H1 (cell line): ENCODE measurements at regions not wholly inside any gene's neighbourhood (a gene's known extent, or its start where the extent isn't known, plus 50 kb on each side); places are given as distances from the start of the nearest gene placed in this dataset.

Experiments
- CTCF ChIA-PET: fragments of 300-600 bp; sonication (Branson Sonifier 250); formaldehyde crosslinking; loops from one replicate; lab custom pipeline; 2021; ENCODE audit not compliant: partially characterized antibody; lab: Charles Lee
- POLR2A ChIA-PET: fragments of 300-600 bp; sonication (Branson Sonifier 250); formaldehyde crosslinking; loops from one replicate; lab custom pipeline; 2021; ENCODE audit warnings: inconsistent platforms; ENCODE audit not compliant: partially characterized antibody; lab: Charles Lee
- DNase-seq, 2 experiments: peaks; one replicate each; pipeline versions ENCODE4 v3.0.0 to v3.0.0-alpha.2; 2010 to 2022; ENCODE audit warnings: low spot score in 2 of 2, low read depth in 1 of 2, mixed read lengths in 1 of 2
- FAIRE-seq: peaks from 2 replicates; lab custom pipeline; 2011; peaks lifted over from hg19 to GRCh38; lab: Jason Lieb, UNC
- H2AFZ ChIP-seq: 2 replicates; pipeline ENCODE4 v1.8.1; 2012; ENCODE audit warnings: low read length, inconsistent platforms
- H2AK5ac ChIP-seq: 2 replicates; pipeline ENCODE4 v1.6.1; 2013; ENCODE audit warnings: low read depth, low read length
- H2BK120ac ChIP-seq: replicated peaks from 2 replicates; pipeline ENCODE3; 2013; ENCODE audit warnings: low read depth, low read length, inconsistent platforms
- H2BK12ac ChIP-seq: 2 replicates; pipeline ENCODE4 v1.6.1; 2013; ENCODE audit warnings: low read depth, low read length
- H2BK15ac ChIP-seq: 2 replicates; pipeline ENCODE4 v1.6.1; 2013; ENCODE audit warnings: low read length
- H2BK20ac ChIP-seq: 2 replicates; pipeline ENCODE4 v1.6.1; 2013; ENCODE audit warnings: low read length
- H2BK5ac ChIP-seq: 2 replicates; pipeline ENCODE4 v1.6.1; 2013; ENCODE audit warnings: low read depth, low read length
- H3K14ac ChIP-seq: 2 replicates; pipeline ENCODE4 v1.6.1; 2013; ENCODE audit warnings: inconsistent platforms; ENCODE audit not compliant: insufficient read length
- H3K18ac ChIP-seq: 2 replicates; pipeline ENCODE4 v1.6.1; 2013; ENCODE audit warnings: low read length; ENCODE audit errors: extremely low read depth
- H3K23ac ChIP-seq: 2 replicates; pipeline ENCODE4 v1.6.1; 2013; ENCODE audit warnings: inconsistent platforms; ENCODE audit not compliant: insufficient read length
- H3K23me2 ChIP-seq: 2 replicates; pipeline ENCODE4 v1.6.1; 2013; ENCODE audit warnings: low read depth, low read length
- H3K27ac ChIP-seq: 2 replicates; pipeline ENCODE4 v1.6.1; 2011; ENCODE audit warnings: low read depth, low read length, inconsistent platforms
- H3K27me3 ChIP-seq, 4 experiments: replicated peaks in 1 of 4; 1 replicate in 1 of 4; 2 replicates in 3 of 4; pipeline versions ENCODE4 v1.6.1 to v1.8.1; 2011 to 2013; ENCODE audit warnings: low read length in 3 of 4, mild to moderate bottlenecking in 3 of 4, inconsistent platforms in 2 of 4, mixed read lengths in 2 of 4, moderate library complexity in 1 of 4; ENCODE audit not compliant: control insufficient read depth in 3 of 4, insufficient read depth in 3 of 4; ENCODE audit errors: extremely low read depth in 1 of 4
- H3K36me3 ChIP-seq, 4 experiments: 2 replicates each; pipeline versions ENCODE4 v1.6.1 to v1.8.1; 2011 to 2013; ENCODE audit warnings: mild to moderate bottlenecking in 4 of 4, low read length in 3 of 4, moderate library complexity in 2 of 4, control low read depth in 1 of 4, inconsistent platforms in 1 of 4; ENCODE audit not compliant: insufficient read depth in 4 of 4, control insufficient read depth in 2 of 4
- H3K4ac ChIP-seq: replicated peaks from 2 replicates; pipeline ENCODE3; 2013; ENCODE audit warnings: low read length, low read depth, mixed read lengths, inconsistent platforms; ENCODE audit not compliant: insufficient read length
- H3K4me1 ChIP-seq, 4 experiments: replicated peaks in 1 of 4; 1 replicate in 1 of 4; 2 replicates in 3 of 4; pipeline versions ENCODE4 v1.6.1 to v1.8.1; 2011 to 2013; ENCODE audit warnings: low read length in 3 of 4, inconsistent platforms in 2 of 4, mixed read lengths in 1 of 4; ENCODE audit not compliant: insufficient read depth in 4 of 4, control insufficient read depth in 3 of 4
- H3K4me2 ChIP-seq, 2 experiments: 2 replicates each; pipeline versions ENCODE4 v1.6.1 to v1.8.1; 2011 to 2013; ENCODE audit warnings: low read depth in 2 of 2, low read length in 2 of 2, control low read depth in 1 of 2, inconsistent platforms in 1 of 2, mild to moderate bottlenecking in 1 of 2; ENCODE audit not compliant: insufficient read depth in 1 of 2
- H3K4me3 ChIP-seq, 4 experiments: fragments of 200-600, 300-600 bp in 1 of 4; sonication (generic), shearing (Covaris generic), sonication (Bioruptor Twin) in 1 of 4; 2 replicates each; pipeline versions ENCODE4 v1.5.1 to v1.8.1; 2011 to 2016; ENCODE audit warnings: low read length in 4 of 4, low read depth in 3 of 4, control low read depth in 2 of 4, inconsistent platforms in 2 of 4, mild to moderate bottlenecking in 2 of 4, mixed read lengths in 1 of 4, moderate library complexity in 1 of 4; ENCODE audit not compliant: insufficient read depth in 2 of 4; ENCODE audit errors: extremely low read depth in 1 of 4
- H3K56ac ChIP-seq: replicated peaks from 2 replicates; pipeline ENCODE3; 2013; ENCODE audit warnings: low read depth, mild to moderate bottlenecking, mixed read lengths, low read length, inconsistent platforms; ENCODE audit not compliant: insufficient read length
- H3K79me1 ChIP-seq: 2 replicates; pipeline ENCODE4 v1.6.1; 2013; ENCODE audit warnings: low read depth, low read length, control low read depth
- H3K79me2 ChIP-seq, 2 experiments: 2 replicates each; pipeline versions ENCODE4 v1.6.1 to v1.8.1; 2012 to 2013; ENCODE audit warnings: low read length in 2 of 2, mild to moderate bottlenecking in 2 of 2, inconsistent platforms in 1 of 2; ENCODE audit not compliant: insufficient read depth in 2 of 2, control insufficient read depth in 1 of 2
- H3K9ac ChIP-seq, 4 experiments: replicated peaks in 1 of 4; 1 replicate in 1 of 4; 2 replicates in 3 of 4; pipeline versions ENCODE4 v1.6.1 to v1.8.1; 2011 to 2013; ENCODE audit warnings: low read depth in 3 of 4, low read length in 3 of 4, control low read depth in 2 of 4, mild to moderate bottlenecking in 2 of 4, moderate library complexity in 2 of 4, inconsistent platforms in 1 of 4; ENCODE audit errors: extremely low read depth in 1 of 4
- H3K9me3 ChIP-seq, 2 experiments: 2 replicates each; pipeline versions ENCODE4 v1.6.1 to v1.8.1; 2012 to 2013; ENCODE audit warnings: mild to moderate bottlenecking in 2 of 2, moderate library complexity in 2 of 2, control low read depth in 1 of 2, inconsistent platforms in 1 of 2, low read depth in 1 of 2, low read length in 1 of 2, mixed read lengths in 1 of 2; ENCODE audit not compliant: insufficient read depth in 2 of 2
- H4K20me1 ChIP-seq, 2 experiments: replicated peaks in 1 of 2; 2 replicates each; pipeline versions ENCODE3 to v1.8.1; 2011 to 2013; ENCODE audit warnings: inconsistent platforms in 2 of 2, low read length in 2 of 2, mild to moderate bottlenecking in 1 of 2; ENCODE audit not compliant: insufficient read depth in 2 of 2, control insufficient read depth in 1 of 2
- H4K5ac ChIP-seq: 2 replicates; pipeline ENCODE4 v1.6.1; 2013; ENCODE audit warnings: low read length, low read depth, mixed read lengths, inconsistent platforms; ENCODE audit not compliant: insufficient read length
- H4K8ac ChIP-seq: 2 replicates; pipeline ENCODE4 v1.8.0; 2013; ENCODE audit warnings: mild to moderate bottlenecking, moderate library complexity, low read length, inconsistent platforms; ENCODE audit not compliant: insufficient read depth; ENCODE audit errors: extremely low read depth
- H4K91ac ChIP-seq: replicated peaks from 2 replicates; pipeline ENCODE3; 2013; ENCODE audit warnings: low read length, mixed read lengths, inconsistent platforms; ENCODE audit not compliant: insufficient read length
- ASH2L ChIP-seq: fragments of 200-600, 300-600 bp; sonication (generic); IDR thresholded peaks from one replicate; pipeline ENCODE4 v1.7.1; 2017; ENCODE audit warnings: low read length
- BACH1 ChIP-seq: IDR thresholded peaks from 2 replicates; pipeline ENCODE4 v1.6.1; 2012; ENCODE audit warnings: low read length, improper control_type of control experiment
- BCL11A ChIP-seq, 2 experiments: IDR thresholded peaks; one replicate each; pipeline ENCODE4 v1.6.1; 2011; ENCODE audit warnings: low read depth in 2 of 2, low read length in 2 of 2, mild to moderate bottlenecking in 2 of 2
- CBX5 ChIP-seq: fragments of 300-800, 300-1000 bp; sonication (generic); IDR thresholded peaks from 2 replicates; pipeline ENCODE4 v1.7.1; 2016; ENCODE audit warnings: antibody characterized with exemption, low read length, low read depth
- CEBPB ChIP-seq: IDR thresholded peaks from 2 replicates; pipeline ENCODE4 v1.6.1; 2012; ENCODE audit warnings: low read depth, low read length
- CHD2 ChIP-seq: IDR thresholded peaks from 2 replicates; pipeline ENCODE4 v1.6.1; 2012; ENCODE audit warnings: low read length, improper control_type of control experiment
- HDAC6 ChIP-seq: IDR thresholded peaks from one replicate; pipeline ENCODE4 v1.7.1; 2012; ENCODE audit warnings: low read depth, mild to moderate bottlenecking, inconsistent platforms, low read length, moderate library complexity
- JUN ChIP-seq: IDR thresholded peaks from 2 replicates; pipeline ENCODE4 v1.6.1; 2011; ENCODE audit warnings: low read depth, mild to moderate bottlenecking, improper control_type of control experiment, low read length
- POLR2AphosphoS5 ChIP-seq: IDR thresholded peaks from 2 replicates; pipeline ENCODE4 v1.6.1; 2011; ENCODE audit warnings: low read depth, low read length
- RBBP5 ChIP-seq: IDR thresholded peaks from 2 replicates; pipeline ENCODE4 v1.7.1; 2012; ENCODE audit warnings: low read depth, mild to moderate bottlenecking, inconsistent platforms, low read length, moderate library complexity, borderline replicate concordance
- RFX5 ChIP-seq: IDR thresholded peaks from 2 replicates; pipeline ENCODE4 v1.6.1; 2011; ENCODE audit warnings: low read depth, low read length, improper control_type of control experiment, borderline replicate concordance
- SAP30 ChIP-seq: fragments of 300-600 bp; sonication (generic); IDR thresholded peaks from 2 replicates; pipeline ENCODE4 v1.7.1; 2012; ENCODE audit warnings: low read length, moderate library complexity, mild to moderate bottlenecking, inconsistent platforms; ENCODE audit not compliant: insufficient read depth, insufficient replicate concordance
- SIX5 ChIP-seq: IDR thresholded peaks from 2 replicates; pipeline ENCODE4 v1.6.1; 2011; ENCODE audit warnings: mild to moderate bottlenecking, low read depth, low read length
- SUZ12 ChIP-seq: fragments of 200-600 bp; sonication (generic); IDR thresholded peaks from 2 replicates; pipeline ENCODE4 v1.6.1; 2012; ENCODE audit warnings: mild to moderate bottlenecking, inconsistent platforms, low read length, moderate library complexity, mixed read lengths
- YY1 ChIP-seq: IDR thresholded peaks from 2 replicates; pipeline ENCODE4 v1.6.1; 2011; ENCODE audit warnings: low read depth, mild to moderate bottlenecking, low read length
- WGBS, 2 experiments: shearing (Covaris generic) in 1 of 2; methylation state at CpG; one replicate each; pipeline versions ENCODE4 v1.1.6 to v1.1.7; 2013 to 2015; ENCODE audit warnings: low lambda C conversion rate in 2 of 2, mixed read lengths in 2 of 2, inconsistent platforms in 1 of 2, low coverage in 1 of 2, missing lambda C conversion rate in 1 of 2; ENCODE audit not compliant: insufficient replicate concordance in 2 of 2, insufficient coverage in 1 of 2, insufficient read length in 1 of 2; ENCODE audit errors: extremely low coverage in 1 of 2, missing lambda C conversion rate in 1 of 2; 5-methylcytosine and 5-hydroxymethylcytosine counted together
- TF ChIP-seq, protein P1 (sequence below): IDR thresholded peaks from 2 replicates; pipeline ENCODE4 v1.6.1; 2012; ENCODE audit warnings: inconsistent platforms

DNA sequence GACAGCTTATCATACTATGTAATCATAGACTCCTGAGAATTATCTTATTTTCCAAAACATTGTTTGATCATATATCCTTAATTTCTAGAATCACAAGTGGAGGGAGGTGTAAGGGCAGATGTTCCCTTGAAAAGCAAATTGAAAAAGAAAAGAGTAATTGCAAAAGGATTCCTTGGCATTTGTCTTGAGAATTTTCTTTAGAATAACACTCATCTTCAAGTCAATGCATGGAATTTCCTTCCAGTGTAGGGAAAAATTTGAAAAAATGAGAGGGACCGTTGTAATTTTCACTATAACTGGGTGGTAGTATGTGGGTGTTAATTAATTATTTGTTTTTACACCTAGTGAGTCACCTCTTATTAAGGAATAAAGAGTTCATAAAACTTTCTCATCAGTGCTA is 724.6 kb upstream of the ADAMTS5 start:
- FAIRE-seq: no peak
- no peaks in the 10 kb centered on the region; a peak in 2 of 8 replicates for H3K36me3 ChIP-seq
- CTCF ChIA-PET: no interaction called here
- TF ChIP-seq CHD2 (no peak), ASH2L (no peak), POLR2AphosphoS5 (no peak), RFX5 (no peak), JUN (no peak), CEBPB (no peak), RBBP5 (no peak), SUZ12 (no peak), SAP30 (no peak), CBX5 (no peak), YY1 (no peak), HDAC6 (no peak), SIX5 (no peak), BCL11A (IDR thresholded peaks at IDR 0.05; ENCODE audit: low read depth in 2 of 2, low read length in 2 of 2) (no peak), BACH1 (no peak)
- TF ChIP-seq, protein P1, sequence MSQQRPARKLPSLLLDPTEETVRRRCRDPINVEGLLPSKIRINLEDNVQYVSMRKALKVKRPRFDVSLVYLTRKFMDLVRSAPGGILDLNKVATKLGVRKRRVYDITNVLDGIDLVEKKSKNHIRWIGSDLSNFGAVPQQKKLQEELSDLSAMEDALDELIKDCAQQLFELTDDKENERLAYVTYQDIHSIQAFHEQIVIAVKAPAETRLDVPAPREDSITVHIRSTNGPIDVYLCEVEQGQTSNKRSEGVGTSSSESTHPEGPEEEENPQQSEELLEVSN: no peak

More for the DNA sequence above, 724.6 kb upstream of the ADAMTS5 start:
- H3K4me2 ChIP-seq: no peak overlapping the region
- H3K14ac ChIP-seq: no peak overlapping the region
- no peak overlapping the region for H3K4ac ChIP-seq
- H3K27ac ChIP-seq: no peak overlapping the region
- H3K4me1 ChIP-seq: 0 out of 7 replicates have a peak, but pooled peaks cover 0 to 3% (median 0%) of the 10 kb centered on the region in 4 experiments
- 29% methylated on average over 1 of the region's 1 CpG; no CpG with 5 or more reads in 1 of the 2 experiments for WGBS, 2 experiments
- no peak overlapping the region for H2AK5ac ChIP-seq
- H3K4me3 ChIP-seq: no peak overlapping the region
- H2BK20ac ChIP-seq: no peak overlapping the region
- no peaks in the 10 kb centered on the region for H3K79me1 ChIP-seq
- no peak overlapping the region for H2AFZ ChIP-seq
- no peak overlapping the region for H4K5ac ChIP-seq
- no peak overlapping the region for H2BK12ac ChIP-seq
- no peak overlapping the region for H2BK5ac ChIP-seq
- H3K56ac ChIP-seq: no peak overlapping the region
- no peaks in the 10 kb centered on the region for H3K79me2 ChIP-seq
- H3K9ac ChIP-seq: no peak overlapping the region
- no peak overlapping the region for H4K91ac ChIP-seq
- H3K27me3 ChIP-seq: no peaks in the 10 kb centered on the region
- no peak overlapping the region for H2BK120ac ChIP-seq
- no peaks in the 10 kb centered on the region for H4K20me1 ChIP-seq
- no peak overlapping the region for H3K23ac ChIP-seq
- no peak overlapping the region for H3K18ac ChIP-seq
- H2BK15ac ChIP-seq: no peak overlapping the region
- no peaks in the 10 kb centered on the region for H3K23me2 ChIP-seq
- peaks cover 3 to 4% of the 10 kb centered on the region in 2 experiments; a peak in 2 of 4 replicates for H3K9me3 ChIP-seq
- POLR2A ChIA-PET: no interaction called here
- DNase-seq: no peak
- H4K8ac ChIP-seq: no peak overlapping the region
